Activated B cell treated with CpG ODN at 0.5 μM for 24 hours (primary cell): ENCODE measurements at regions not wholly inside any gene's neighbourhood (a gene's known extent, or its start where the extent isn't known, plus 50 kb on each side); places are given as distances from the start of the nearest gene placed in this dataset.

ENCODE experiments used
- ATAC-seq: fragments of 200-7000 bp; cut with Tn5 transposase; one replicate; pipeline ENCODE4 v1.10.0; 2021; ENCODE audit warnings: low read depth, mild to moderate bottlenecking, moderate library complexity
- CTCF ChIA-PET: fragments of 350-600 bp; sonication (Branson Sonifier 250); formaldehyde crosslinking; loops from one replicate; lab custom pipeline; 2021; ENCODE audit warnings: antibody characterized with exemption; lab: Charles Lee
- POLR2A ChIA-PET: fragments of 350-600 bp; sonication (Branson Sonifier 250); formaldehyde crosslinking; loops from one replicate; lab custom pipeline; 2021; ENCODE audit warnings: antibody characterized with exemption; lab: Charles Lee
- DNase-seq: peaks from one replicate; pipeline ENCODE4 v3.0.0; 2022
- H3K27ac Mint-ChIP-seq: one replicate; pipeline ENCODE4 v1.8.0; 2020; ENCODE audit warnings: mixed read lengths
- H3K27me3 Mint-ChIP-seq: one replicate; pipeline ENCODE4 v1.8.0; 2021; ENCODE audit warnings: mixed read lengths
- H3K36me3 Mint-ChIP-seq: one replicate; pipeline ENCODE4 v1.8.0; 2021; ENCODE audit warnings: low read depth, mixed read lengths
- H3K4me1 Mint-ChIP-seq: one replicate; pipeline ENCODE4 v1.8.0; 2021; ENCODE audit warnings: mixed read lengths
- H3K4me3 Mint-ChIP-seq: one replicate; pipeline ENCODE4 v1.8.0; 2020; ENCODE audit warnings: mild to moderate bottlenecking, mixed read lengths
- H3K9me3 Mint-ChIP-seq: one replicate; pipeline ENCODE4 v1.8.0; 2020; ENCODE audit warnings: mixed read lengths
- CTCF ChIP-seq: fragments of 200-600 bp; IDR thresholded peaks from one replicate; pipeline ENCODE4 v1.8.0; 2022; ENCODE audit warnings: antibody characterized with exemption, mild to moderate bottlenecking
- intact Hi-C: fragments of 100-400 bp; cut with micrococcal nuclease; formaldehyde crosslinking; loops from one replicate; pipeline ENCODE4 v1.15.1; 2024

GRCh38 chr7:96855691-96856090, 146.0 kb upstream of the SEM1 start:
- Mint-ChIP-seq H3K27me3 (no peaks in the 10 kb centered on the region), H3K4me1 (no peaks in the 10 kb centered on the region), H3K4me3 (no peak overlapping the region), H3K36me3 (no peaks in the 10 kb centered on the region), H3K9me3 (no peaks in the 10 kb centered on the region), H3K27ac (no peak overlapping the region)
- ChIA-PET POLR2A (no interaction called here), CTCF (no interaction called here)
- DNase-seq (no peak), ATAC-seq (no peak)
- TF ChIP-seq CTCF = no peak
- intact Hi-C loops = no loop called here

DNA sequence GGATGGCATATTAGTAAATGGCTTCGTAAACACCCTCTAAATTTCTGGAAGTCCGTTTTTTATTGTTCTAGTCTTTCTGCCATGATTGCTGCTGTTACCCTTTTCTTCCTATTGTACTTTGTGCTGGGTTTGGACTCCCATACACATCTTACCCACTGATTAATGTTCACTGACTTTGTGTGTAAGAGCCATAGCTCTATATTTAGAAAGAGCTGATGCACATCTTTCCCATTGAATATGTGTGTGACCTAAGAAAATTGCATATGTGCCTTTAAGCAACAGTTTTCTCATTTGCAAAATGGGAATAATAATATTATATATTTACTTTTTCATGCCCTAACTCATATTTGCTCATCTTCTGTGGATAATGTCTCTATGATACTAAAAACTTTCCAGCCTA, 135.8 kb upstream of the DLX6 start:
- H3K9me3 Mint-ChIP-seq = no peaks in the 10 kb centered on the region
- DNase-seq = no peak
- POLR2A ChIA-PET = no interaction called here
- TF ChIP-seq CTCF = no peak
- CTCF ChIA-PET = no interaction called here
- no peaks in the 10 kb centered on the region for H3K4me1 Mint-ChIP-seq
- no peak overlapping the region for H3K4me3 Mint-ChIP-seq
- H3K27me3 Mint-ChIP-seq = no peaks in the 10 kb centered on the region
- no peaks in the 10 kb centered on the region for H3K36me3 Mint-ChIP-seq
- ATAC-seq = no peak
- no peak overlapping the region for H3K27ac Mint-ChIP-seq
- intact Hi-C loops = no loop called here

DNA sequence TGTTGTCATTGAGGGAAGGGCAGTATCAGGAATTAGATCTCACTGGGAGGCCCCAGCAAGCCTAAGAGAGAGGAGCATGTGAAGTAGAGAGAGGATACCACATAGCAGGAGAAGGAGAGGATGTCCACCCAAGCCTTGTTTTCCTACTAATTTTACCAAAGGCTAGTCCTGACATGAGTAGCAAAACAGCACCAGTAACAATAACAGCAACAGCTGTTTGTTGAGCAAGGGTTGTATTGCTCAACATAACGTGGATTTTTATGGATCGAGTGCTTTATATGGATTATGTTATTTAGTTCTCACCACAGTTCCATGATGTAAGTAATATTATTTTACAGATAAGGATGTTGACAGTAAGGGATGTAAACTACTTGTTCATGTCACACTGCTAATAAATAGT, 135.2 kb upstream of the DLX6 start:
- no peaks in the 10 kb centered on the region for H3K9me3 Mint-ChIP-seq
- TF ChIP-seq CTCF = no peak
- H3K27ac Mint-ChIP-seq = no peak overlapping the region
- H3K4me3 Mint-ChIP-seq = no peak overlapping the region
- DNase-seq (no peak), ATAC-seq (no peak)
- CTCF ChIA-PET = no interaction called here
- intact Hi-C loops = no loop called here
- H3K36me3 Mint-ChIP-seq = no peaks in the 10 kb centered on the region
- H3K27me3 Mint-ChIP-seq = no peaks in the 10 kb centered on the region
- H3K4me1 Mint-ChIP-seq = no peaks in the 10 kb centered on the region
- POLR2A ChIA-PET = no interaction called here

GRCh38 chr7:96870934-96871333, 134.4 kb upstream of the DLX6 start:
- ATAC-seq = no peak
- Mint-ChIP-seq H3K4me1 (no peaks in the 10 kb centered on the region), H3K27me3 (no peaks in the 10 kb centered on the region), H3K4me3 (no peak overlapping the region), H3K36me3 (no peaks in the 10 kb centered on the region), H3K9me3 (no peaks in the 10 kb centered on the region), H3K27ac (no peak overlapping the region)
- ChIA-PET CTCF (no interaction called here), POLR2A (no interaction called here)
- DNase-seq = no peak
- intact Hi-C loops = no loop called here
- TF ChIP-seq CTCF = no peak

- Mint-ChIP-seq H3K9me3 (no peaks in the 10 kb centered on the region), H3K27ac (no peak overlapping the region), H3K4me1 (no peaks in the 10 kb centered on the region), H3K36me3 (no peaks in the 10 kb centered on the region), H3K27me3 (no peaks in the 10 kb centered on the region), H3K4me3 (no peak overlapping the region)
- CTCF ChIA-PET = no interaction called here
- ATAC-seq (no peak), DNase-seq (no peak)
- intact Hi-C loops = no loop called here
- POLR2A ChIA-PET = no interaction called here
- no peak for TF ChIP-seq CTCF
These were observed 117.9 kb upstream of the DLX6 start for GRCh38 chr7:96887426-96887825.
